Stimulated activated CD8-positive, alpha-beta memory T cell treated with anti-CD3 and anti-CD28 coated beads, Interleukin-4, amount 100 ng/mL, for 48 hours (primary cell): ENCODE measurements at regions not wholly inside any gene's neighbourhood (a gene's known extent, or its start where the extent isn't known, plus 50 kb on each side); places are given as distances from the start of the nearest gene placed in this dataset.
"Not testable (repeated sequence)": the region's sequence is repeated elsewhere in the genome, so short reads cannot be mapped to it uniquely, and the experiment has no call there.

Source experiments
- DNase-seq: peaks from one replicate; pipeline ENCODE4 v3.0.0-alpha.2; 2020

GRCh38 chr22:34608540-34609115 lies 457.3 kb upstream of the ISX start:
- no peak for DNase-seq

- no peak for DNase-seq
Observed at GRCh38 chr22:34609646-34610045, 456.3 kb upstream of the ISX start.

- no peak for DNase-seq
Observed at GRCh38 chr22:34620161-34620560, 445.8 kb upstream of the ISX start.

DNA sequence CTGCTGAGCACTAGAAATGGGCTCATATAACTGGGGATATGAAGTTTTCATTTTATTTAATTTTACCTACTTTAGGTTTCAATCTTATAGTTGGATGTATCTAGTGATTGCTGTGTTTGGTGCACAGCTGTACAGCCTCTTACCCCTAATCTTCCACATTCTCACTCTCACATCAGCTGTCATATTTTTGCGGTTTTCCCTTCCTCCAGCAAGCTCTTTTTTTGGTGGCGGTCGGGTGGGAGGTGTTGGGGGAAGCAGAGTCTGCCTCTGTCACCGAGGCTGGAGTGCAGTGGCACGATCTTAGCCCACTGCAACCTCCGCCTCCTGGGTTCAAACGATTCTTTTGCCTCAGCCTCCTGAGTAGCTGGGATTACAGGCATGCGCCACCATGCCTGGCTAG lies 445.1 kb upstream of the ISX start:
- no peak for DNase-seq

DNA sequence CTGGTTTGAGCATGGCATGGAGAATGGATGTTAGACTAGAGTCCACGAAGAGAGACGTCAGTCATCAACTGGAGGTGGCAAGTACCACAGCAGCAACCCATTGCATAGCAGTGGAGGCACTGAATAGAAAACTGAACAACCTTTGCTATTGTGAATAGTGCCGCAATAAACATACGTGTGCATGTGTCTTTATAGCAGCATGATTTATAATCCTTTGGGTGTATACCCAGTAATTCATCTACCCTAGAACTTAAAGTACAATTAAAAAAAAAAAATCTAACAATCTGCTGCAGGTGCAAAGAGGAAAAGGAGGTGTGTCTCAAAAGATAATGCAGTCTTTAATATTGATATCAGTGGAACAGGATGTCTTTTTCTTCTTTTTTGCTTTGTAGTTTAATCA lies 443.4 kb upstream of the ISX start:
- DNase-seq = no peak

DNA sequence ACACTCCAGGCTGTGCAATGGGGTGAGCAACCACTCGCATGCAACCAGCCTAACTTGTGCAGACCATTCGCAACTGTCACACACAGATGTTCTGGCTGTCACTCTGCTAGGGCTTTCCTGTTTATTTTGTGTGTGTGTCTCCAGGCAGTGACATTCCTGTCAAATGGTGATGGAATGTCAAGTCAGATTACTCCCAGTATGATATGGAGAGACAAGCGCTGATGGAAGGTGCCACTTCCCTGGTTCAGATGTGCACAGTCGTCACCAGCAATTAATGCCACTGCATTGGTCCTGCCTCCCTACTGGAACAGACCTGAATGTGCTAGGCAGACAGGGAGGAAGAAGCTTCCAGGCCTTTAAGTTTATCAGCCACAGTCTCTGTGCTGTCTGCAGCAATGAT lies 442.4 kb upstream of the ISX start:
- DNase-seq = no peak

DNA sequence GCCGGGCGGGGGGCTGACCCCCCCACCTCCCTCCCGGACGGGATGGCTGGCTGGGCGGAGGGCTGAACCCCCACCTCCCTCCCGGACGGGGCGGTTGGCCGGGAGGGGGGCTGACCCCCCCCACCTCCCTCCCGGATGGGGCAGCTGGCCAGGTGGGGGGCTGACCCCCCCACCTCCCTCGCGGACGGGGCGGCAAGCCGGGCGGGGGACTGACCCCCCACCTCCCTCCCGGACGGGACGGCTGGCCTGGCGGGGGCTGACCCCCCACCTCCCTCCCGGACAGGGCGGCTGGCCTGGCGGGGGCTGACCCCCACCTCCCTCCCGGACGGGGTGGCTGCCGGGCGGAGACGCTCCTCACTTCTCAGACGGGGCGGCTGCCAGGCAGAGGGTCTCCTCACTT lies 440.1 kb upstream of the ISX start:
- not testable (repeated sequence) for DNase-seq

- no peak for DNase-seq
Observed at GRCh38 chr22:34638128-34638527, 427.8 kb upstream of the ISX start.

DNA sequence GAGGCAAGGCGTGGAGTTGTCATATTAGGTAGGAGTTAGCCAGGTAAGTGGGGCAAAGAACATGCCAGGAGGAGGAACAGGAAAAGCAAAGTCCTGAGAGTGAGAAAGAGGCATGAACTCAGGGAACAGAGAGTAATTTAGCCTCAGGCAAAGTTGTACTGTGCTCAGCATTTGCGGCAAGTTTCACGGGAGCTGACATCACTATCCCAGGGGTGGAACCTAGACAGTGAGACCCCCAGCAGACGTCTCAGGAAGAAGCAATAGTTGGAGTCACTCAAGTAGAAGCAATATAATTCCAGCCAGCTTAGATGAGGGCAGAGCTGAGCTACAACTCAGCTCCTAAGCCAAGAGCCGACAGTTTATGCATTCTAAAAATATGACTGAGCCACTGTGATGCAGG lies 426.0 kb upstream of the ISX start:
- DNase-seq = no peak

DNA sequence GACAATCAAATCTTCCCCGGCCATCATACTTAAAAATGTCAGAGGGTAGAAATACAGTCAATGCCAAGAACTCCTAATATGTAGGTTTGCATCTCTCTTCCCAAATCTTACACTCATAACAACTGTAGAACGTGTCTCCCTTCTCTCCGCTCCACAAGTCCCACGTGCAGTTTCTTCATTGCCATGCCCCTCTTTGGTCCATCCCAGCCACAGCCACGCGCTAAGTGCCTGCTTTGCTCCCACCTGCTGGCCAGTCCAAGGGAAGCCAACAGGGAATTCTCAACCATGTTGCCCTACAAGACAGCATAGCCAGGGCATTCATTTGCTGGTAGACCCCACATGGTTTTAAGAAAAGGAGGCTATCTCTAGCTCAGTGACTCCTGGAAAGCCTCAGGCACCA lies 420.6 kb upstream of the ISX start:
- DNase-seq = no peak

GRCh38 chr22:34669001-34669400 lies 397.0 kb upstream of the ISX start:
- no peak for DNase-seq

GRCh38 chr22:34683031-34683430 lies 382.9 kb upstream of the ISX start:
- not testable (repeated sequence) for DNase-seq

DNA sequence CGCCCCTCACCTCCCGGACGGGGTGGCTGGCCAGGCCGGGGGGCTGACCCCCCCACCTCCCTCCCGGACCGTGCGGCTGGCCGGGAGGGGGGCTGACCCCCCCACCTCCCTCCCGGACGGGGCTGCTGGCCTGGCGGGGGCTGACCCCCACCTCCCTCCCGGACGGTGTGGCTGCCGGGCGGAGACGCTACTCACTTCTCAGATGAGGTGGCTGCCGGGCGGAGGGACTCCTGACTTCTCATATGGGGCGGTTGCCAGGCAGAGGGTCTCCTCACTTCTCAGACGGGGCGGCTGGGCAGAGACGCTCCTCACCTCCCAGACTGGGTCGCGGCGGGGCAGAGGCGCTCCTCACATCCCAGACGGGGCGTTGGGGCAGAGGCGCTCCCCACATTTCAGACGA lies 381.7 kb upstream of the ISX start:
- DNase-seq = not testable (repeated sequence)

GRCh38 chr22:34687116-34687515 lies 378.8 kb upstream of the ISX start:
- no peak for DNase-seq

GRCh38 chr22:34688825-34689224 lies 377.1 kb upstream of the ISX start:
- DNase-seq = no peak

DNA sequence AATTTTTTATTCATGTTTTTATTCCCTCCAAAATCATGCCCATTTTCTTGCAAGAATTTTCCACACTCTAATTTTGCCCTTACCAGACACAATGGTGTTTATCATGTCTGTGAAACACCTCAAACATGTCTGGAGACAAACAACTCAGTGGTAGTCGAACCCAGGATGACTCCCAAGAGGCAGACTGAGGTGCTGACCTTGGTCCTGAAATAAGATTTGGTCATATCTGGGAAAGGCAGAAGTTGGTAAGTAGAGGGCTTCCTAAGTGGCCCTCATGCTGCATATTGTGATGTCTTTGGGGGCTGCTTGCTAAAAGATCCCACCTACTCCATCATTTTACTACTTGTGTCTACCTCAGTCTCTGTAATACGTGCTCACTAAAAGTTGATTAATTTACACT lies 369.4 kb upstream of the ISX start:
- no peak for DNase-seq

DNA sequence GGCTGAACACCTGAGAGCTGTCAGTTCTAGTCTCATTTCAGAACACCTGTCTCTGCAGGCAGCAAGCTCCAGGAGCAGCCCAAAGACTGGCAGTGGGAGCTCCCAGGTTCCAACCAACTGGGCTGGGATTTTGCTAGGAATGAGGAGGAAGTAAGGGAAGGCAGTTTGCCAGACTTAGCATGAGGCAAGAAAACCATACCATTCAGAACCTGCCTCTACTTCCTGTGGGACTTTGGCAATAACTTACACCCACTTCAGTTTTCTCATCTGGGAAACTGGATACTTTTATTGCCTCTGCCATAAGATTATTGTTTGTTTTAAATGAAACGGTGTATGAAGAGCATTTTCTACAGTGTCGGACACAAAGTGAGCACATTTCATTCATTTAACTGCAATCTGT lies 363.7 kb upstream of the ISX start:
- no peak for DNase-seq

DNA sequence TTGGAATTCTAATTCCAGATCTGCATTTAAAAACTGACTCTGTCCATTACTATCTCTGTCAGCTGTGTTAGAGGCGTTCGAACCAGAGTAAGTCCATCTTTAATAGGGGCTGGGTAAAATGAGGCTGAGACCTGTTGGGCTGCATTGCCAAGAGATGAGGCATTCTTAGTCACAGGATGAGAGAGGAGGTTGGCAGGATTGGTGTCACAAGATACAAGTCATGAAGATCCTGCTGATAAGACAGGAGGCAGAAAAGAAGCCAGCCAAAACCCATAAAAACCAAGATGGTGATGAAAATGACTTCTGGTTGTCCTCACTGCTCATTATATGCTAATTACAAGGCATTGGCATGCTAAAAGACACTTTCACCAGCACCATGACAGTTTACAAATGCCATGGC lies 356.3 kb upstream of the ISX start:
- no peak for DNase-seq

DNA sequence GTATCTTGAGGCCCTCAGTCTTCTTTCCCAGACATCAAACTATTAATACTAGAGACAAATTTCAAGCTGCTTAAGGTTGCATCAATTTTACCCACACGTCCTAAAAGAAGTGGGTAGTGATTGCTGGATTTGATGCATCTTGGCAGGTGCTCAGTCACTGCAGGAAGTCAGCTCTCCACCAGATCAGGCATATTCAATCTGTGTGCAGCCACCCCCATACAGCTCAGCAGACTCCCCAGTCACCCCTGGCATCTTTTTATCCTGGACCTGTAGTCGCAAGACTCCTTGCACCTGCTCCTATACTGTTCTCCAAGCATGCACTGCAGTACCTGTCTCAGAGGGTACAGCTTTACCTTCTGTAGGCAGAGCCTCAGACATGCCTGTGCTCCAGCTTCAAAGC lies 343.1 kb upstream of the ISX start:
- DNase-seq = no peak

GRCh38 chr22:34736081-34736480 lies 329.9 kb upstream of the ISX start:
- DNase-seq = no peak

- no peak for DNase-seq
Observed at GRCh38 chr22:34738661-34739400, 327.1 kb upstream of the ISX start.

DNA sequence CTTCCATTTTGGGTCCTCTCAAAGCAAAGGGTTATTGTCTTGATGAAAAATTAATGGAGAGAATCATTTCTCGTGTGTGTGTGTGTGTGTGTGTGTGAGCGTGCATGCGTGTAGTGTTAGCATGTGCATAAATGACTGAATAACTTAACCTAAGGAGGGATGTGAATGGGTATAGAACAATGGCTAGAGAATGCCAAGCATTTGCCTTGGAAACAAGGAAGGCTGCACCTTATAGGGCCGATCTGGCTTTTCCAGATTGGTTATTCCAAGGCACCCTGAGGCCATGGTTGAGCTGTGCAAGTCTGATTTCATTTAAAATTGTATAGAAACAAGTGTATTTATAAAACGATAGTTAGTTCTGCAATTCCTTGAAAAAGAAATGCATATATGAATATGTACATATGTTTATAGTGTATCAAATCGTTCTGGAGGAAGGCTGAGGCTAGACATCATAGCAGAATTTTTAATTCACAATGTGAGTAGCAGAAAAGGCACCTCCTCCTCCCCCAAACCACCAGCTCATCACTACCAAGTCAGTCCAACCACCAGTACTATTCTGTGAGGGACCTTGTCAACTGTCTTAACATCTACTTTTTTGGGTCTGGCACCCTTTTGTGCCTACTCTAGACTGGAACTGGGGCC lies 322.7 kb upstream of the ISX start:
- no peak for DNase-seq

- no peak for DNase-seq
Observed at GRCh38 chr22:34760276-34761008, 305.5 kb upstream of the ISX start.

GRCh38 chr22:34761111-34761510 lies 304.8 kb upstream of the ISX start:
- DNase-seq = no peak
